ENCODE measurements at regions not wholly inside any gene's neighbourhood (a gene's known extent, or its start where the extent isn't known, plus 50 kb on each side); places are given as distances from the start of the nearest gene placed in this dataset.

- no peak for DNase-seq (ENCODE audit: low read depth)
These were observed 556.0 kb downstream of the BNC2 start for GRCh38 chr9:16314476-16314875.

GRCh38 chr9:16315720-16316119, 554.8 kb downstream of the BNC2 start:
- no peak for DNase-seq (ENCODE audit: low read depth)

DNA sequence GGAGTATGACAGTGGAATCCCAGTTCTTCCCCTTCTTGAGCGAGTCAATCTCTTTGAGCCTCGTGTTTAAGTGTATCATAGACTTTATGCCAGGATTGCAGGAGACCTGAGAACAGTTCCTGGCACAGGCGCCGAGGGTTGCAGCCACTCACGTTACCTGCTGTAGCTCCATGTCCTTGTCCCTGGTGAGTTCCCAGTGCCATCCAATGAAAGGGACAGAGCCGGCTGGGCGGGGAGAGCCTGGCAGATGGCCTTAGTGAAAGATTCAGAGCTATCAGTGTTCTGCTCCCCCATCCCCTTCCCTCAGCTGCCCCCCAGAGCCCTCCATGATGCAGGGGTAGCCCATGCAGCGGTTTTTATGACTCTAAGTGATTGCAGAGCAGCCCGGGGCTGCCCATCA, 554.0 kb downstream of the BNC2 start:
- DNase-seq (ENCODE audit: low read depth) = no peak

DNA sequence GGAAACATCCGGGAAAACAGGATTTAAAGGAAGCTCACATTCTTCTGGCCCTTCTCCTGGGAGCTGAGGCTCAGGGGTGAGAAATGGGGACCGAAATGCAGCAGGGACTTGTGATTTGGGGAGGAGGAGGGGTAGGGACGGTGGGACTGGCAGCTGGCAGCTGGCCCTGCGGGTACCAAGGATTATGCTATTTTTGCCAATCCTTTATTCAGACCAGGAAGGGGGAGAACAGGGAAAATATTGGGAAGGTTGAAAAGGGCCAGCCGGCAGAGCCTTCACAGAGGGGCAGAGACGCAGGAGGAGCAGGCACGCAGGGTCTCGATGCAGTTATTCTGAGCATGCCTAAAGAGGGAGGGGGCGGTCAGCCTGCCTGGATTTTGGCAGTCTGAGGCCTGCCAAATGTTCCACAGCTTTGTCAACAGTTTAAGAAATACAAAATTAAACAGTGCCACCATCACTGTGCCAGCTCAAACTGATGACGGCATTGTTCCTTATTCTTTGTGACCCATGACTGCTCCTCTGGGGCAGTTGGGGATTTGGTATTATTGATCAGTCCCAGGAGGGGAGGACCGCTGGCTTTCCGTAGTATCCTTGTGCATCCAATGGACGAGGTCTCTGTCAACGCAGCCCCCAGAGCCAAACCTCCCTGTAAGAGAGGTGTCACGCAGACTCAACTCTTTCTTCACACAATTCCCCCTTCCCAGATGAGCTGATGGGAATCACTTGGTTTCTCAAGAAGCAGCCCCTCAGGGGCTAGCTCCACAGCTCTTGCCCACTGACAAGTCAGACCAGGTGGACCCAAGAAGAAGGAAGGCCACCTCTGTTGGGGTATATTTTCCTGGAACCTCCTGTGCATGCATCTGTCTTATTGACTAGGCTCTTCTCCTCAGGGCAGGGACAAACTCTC, 553.3 kb downstream of the BNC2 start:
- no peak for DNase-seq (ENCODE audit: low read depth)

- DNase-seq (ENCODE audit: low read depth) = no peak
These were observed 551.9 kb downstream of the BNC2 start for GRCh38 chr9:16318516-16319060.

DNA sequence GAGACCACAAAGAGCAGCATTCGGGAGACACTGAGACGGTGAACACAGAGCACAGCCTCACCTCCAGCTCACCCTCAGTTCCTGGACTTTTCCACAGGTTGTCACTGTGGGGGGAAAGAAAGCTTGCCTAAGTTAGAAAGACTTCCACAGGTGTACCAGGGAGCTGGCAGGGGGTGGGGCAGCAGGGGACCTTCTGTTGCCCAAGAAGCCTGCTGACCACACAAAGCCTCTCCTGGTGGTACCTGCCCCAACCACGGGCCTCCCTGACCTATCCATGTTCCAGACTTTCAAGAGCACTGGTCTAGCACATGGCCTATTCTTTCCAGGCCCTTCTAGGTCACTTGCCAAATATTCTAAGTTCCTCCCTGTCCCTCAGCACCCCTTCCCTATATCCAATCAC, 550.8 kb downstream of the BNC2 start:
- no peak for DNase-seq (ENCODE audit: low read depth)

DNA sequence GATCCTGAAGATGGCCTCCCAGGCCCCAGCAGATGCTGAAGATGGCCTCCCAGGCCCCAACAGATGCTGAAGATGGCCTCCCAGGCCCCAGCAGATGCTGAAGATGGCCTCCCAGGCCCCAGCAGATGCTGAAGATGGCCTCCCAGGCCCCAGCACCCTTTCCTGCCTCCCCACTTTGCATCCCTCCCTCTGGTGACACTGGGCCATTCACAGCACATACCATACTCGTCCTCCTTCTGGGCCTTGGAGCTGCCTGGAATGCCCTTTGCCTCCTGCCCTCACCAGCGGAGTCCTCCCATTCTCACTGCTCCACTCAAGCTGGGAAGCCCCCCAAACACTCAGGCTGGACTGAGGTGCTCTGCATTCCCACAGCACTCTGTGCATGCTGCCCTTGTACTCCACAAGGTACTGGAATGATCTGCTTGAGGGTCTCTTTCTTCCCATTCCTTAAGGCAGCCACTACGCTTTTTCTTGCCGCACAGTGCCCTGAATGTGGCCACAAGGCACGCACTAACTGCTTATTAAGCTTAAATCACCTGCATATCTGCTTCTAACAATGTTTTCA, 550.0 kb downstream of the BNC2 start:
- no peak for DNase-seq (ENCODE audit: low read depth)

DNA sequence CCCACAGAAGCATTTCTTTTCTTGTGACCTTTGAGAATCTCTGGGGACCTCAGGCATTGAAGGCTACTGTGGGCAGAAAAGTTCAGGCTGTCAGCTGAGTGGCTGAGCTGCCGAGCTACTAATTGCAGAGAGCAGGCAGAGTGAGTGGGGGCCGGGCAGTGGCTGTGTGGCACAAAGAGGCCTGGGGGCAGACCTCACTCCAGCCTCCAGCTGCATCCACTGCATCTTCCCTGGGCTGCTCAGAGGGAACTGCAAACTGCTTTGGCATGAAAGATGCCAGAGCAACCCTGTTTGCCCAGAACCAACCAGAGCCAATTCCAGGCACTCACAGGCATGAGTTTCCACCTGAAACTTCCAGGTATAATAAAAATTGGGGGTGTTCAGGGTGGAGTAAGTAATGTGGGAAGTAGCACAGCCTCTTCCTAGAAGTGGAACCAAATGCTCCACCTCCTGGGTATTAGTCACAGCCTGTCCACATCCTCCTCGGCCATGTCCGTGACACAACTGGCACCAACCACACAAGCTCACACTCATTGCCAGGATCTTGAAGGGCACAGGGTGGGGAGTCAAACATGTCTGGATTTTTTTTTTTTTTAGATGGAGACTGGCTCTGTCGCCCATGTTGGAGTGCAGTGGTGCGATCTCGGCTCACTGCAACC, 548.9 kb downstream of the BNC2 start:
- no peak for DNase-seq (ENCODE audit: low read depth)

DNA sequence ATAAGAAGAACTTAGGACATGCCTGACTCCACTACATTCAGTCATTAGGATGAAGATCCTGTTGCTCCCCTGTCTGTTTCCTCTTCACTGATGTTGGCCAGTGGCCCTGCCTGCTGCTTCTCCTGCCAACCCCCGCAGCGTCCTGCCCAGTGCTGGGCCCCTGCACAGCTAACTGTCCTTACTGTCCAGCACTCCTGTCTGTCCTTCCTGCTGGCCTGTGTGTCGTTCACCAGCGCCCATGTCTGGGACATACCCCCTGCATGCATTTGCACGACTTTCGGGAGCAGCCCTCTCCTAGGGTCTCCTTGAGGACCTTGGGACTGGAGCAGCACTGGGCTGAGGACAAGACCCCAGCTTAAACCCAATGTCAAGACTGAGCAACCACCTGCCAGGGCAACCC, 547.6 kb downstream of the BNC2 start:
- no peak for DNase-seq (ENCODE audit: low read depth)

DNA sequence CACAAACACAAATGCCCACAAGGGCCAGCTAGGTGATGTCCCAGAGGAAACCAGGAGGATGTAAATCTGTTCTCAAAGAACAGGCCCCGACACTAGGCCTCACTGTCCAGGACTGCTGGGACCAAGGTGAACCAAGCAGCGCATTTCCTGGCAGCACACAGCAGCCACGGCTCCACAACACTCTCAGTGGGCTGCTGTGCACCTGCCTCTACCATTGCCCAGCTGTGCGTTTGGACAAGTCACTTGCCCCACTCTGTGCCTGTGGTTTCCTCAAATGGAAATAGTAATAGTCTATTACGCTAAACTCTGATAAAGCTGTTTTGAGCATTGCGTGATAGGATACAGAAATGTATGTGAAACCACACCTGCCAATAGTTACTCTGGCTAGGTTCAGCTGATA, 544.5 kb downstream of the BNC2 start:
- DNase-seq (ENCODE audit: low read depth) = no peak

DNA sequence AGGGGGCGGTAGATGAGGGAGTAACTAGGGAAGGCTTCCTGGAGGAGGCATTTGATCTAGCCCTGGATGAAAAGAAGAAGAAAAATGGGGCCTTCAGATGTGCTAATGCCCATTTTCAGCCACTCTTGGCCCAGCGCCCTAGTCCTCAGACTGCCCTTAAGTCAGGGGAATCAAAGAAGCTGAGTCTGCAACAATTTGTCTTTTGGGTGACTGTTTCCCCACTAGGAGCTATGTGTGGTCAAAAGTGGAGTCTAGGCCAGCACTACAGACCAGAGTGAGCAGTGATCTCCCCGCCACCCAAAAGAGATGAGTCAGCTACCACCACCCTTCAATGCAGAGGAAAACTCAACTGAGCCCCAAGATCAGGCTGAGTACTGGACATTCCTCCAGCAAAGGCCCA, 542.1 kb downstream of the BNC2 start:
- no peak for DNase-seq (ENCODE audit: low read depth)

DNA sequence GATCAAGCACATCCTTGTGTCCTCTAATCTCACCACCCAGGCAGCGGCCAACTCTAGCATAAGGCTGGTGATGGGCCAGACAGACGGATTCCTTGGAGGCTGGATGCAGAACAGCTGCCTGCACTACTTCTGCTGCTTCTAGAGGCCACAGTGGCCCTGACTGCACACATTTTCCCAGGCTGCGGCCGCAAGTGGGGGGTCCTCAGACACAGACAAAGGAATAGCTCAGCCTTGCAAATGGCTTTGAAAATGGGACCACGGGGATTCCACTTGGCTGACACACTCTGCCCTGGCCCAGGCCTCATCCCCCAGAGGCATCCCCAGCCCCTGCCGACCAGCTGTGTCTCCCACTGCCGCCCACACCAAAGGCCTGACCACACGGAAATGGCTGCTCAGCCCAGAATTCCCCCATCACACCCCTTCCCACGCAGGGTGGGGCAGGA, 540.8 kb downstream of the BNC2 start:
- DNase-seq (ENCODE audit: low read depth) = no peak

DNA sequence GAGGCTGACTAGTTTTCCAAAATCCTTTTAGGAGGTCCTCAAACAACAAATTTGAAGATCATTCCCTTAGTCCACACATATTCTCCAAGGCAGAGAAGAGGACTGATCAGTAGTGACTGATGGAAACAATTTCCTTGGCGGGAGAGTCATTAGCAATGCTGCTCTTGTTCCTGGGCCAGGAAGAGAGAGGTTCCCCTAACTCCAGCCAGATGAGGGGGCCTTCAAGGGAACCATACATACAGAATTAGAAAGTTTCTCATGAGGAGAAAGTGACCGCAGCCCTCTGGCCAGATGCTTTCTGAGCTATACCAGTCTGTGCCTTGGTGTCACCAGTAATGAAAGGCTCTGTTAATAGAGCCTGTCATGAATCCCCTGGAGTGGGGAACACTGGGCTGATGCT, 539.4 kb downstream of the BNC2 start:
- no peak for DNase-seq (ENCODE audit: low read depth)

DNA sequence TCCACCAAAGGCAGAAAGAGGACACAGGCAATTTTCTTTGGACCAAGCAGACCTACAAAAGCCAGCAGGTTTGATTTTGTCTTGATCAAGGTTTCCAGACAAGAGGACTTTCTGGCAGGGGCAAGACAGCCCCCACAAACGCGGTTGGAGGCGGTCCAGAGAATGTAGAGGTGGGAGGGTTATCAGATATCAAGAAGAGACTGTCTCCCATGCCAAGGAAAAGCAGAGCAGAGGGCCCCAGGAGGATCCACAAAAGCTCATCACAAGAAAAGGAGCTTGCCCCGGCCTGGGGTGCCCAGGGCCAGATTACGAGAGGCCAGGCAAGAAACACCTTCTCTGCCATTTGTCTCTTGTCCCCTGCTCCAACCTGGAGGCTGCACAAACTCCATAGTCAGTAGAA, 538.9 kb downstream of the BNC2 start:
- DNase-seq (ENCODE audit: low read depth) = no peak

DNA sequence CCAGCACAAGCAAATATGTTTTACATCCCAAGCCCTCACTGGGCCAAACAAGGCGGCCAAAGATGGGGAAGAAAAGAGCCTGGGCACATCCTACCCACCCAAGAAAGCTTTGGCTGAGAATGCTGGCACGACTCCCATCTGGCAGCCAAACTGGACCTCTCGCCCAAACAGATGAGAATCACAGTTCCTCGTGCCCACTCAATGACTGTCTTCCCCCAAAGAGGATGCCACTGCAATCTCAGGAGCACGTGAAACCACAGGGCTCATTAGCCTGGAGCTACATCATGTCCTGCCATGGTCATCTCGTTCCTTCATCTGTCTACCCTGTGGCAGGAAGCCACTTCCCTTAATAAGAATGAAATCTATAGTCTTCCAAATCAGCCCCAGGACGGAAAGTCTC, 536.8 kb downstream of the BNC2 start:
- no peak for DNase-seq (ENCODE audit: low read depth)

DNA sequence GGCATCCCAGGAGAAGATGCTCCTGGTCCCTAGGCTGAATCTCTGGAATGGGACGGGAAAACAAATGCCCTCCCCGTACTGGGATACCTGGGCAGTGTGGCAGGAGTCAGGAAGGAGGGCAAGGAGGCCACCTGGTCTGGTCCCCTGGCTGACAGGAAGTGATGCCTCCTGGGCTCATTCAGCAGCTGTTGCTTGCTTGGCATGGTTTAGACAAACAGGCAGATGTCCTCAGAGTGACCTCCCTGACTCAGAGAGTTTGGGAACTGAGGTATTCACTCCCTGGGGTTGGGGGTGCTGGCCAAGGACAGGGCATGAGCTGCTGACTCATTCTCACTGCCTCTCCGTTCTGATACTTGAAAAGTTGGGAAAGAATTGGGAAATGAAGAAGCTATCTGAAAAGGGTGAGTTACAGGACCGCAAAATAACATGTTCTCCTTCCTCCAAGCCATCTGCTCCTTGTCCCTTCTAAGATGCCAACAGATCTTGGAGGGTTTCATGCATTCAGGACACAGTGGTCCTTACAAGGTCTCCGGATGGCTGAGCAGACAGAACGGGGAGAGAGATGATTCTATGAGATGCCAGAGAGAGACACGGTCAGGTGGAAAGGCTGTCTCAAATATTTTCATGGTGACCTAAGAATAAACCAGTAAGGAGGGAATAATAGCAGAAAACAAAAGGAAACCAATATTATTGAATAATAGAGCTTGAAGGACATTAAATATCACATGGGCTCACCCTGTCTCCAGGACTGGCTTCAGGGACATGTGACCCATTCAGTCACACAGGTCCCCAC, 534.5 kb downstream of the BNC2 start:
- DNase-seq (ENCODE audit: low read depth) = no peak

GRCh38 chr9:16336833-16337232, 533.6 kb downstream of the BNC2 start:
- DNase-seq (ENCODE audit: low read depth) = no peak

- DNase-seq (ENCODE audit: low read depth) = no peak
These were observed 533.0 kb downstream of the BNC2 start for GRCh38 chr9:16337322-16338029.

DNA sequence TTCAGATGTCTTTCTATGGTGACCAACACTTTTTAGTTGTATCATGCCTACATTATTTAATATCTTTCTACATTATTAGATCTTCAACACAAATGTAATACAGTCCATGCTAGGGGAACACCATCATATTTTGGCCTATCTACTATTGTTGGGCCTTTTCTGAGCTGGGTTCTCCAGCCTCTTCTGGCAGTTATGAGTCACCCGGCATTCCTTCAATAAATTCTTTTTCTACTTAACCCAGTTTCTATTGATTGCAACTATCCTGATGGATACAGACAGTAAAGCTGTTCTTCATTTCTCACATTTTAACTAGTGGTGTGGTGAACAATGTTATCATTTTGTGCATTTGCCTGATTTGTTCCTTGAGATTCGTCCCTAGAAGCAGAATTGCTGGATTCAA, 529.3 kb downstream of the BNC2 start:
- no peak for DNase-seq (ENCODE audit: low read depth)

DNA sequence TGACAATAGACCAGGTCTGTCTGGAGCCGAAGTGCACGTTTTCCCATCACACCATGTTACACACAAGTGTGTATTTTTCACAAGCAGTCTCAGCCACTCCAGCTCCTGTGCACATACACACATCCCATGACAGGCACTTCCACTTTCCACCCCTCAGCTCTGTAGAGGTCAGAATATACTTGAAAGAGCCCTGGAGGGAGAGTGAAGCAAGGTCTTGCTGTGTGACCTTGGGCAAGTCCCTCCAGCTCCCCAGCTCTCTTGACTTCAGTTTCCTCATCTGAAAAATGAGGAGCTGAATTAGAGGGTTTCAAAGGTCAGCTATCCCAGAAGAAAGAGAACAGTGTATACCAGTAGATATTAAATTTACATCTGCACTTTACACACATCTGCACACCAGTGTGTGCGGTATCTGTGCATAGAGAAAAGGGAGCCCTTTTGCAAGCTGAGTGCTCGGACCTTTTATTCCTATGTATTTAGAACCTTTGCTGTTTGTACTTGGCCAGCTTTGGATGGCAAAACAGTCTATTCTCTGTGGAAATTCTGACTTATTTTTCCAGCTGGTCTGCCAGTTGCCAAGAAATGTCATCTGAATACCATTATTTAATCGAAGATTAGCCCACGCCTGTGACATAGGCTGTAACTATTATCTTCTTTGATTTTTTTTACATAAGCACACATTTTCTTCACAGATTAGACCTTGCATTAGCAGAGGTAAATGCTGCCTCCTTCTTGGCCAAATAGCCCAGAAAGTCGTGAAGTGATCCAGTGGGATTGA, 528.0 kb downstream of the BNC2 start:
- no peak for DNase-seq (ENCODE audit: low read depth)

Data from stimulated activated CD8-positive, alpha-beta memory T cell treated with anti-CD3 and anti-CD28 coated beads, Interleukin-15, amount 100 ng/mL, for 1 hour (primary cell).